ENCODE measurements at regions not wholly inside any gene's neighbourhood (a gene's known extent, or its start where the extent isn't known, plus 50 kb on each side); places are given as distances from the start of the nearest gene placed in this dataset.
"Not testable (repeated sequence)": the region's sequence is repeated elsewhere in the genome, so short reads cannot be mapped to it uniquely, and the experiment has no call there.

GRCh38 chr15:88994286-88994685 is 81.1 kb upstream of the MFGE8 start:
- FAIRE-seq (no peak), DNase-seq (ENCODE audit: low spot score) (no peak)

GRCh38 chr15:88995449-88995848 is 82.3 kb upstream of the MFGE8 start:
- DNase-seq (ENCODE audit: low spot score), result no peak
- no peak for FAIRE-seq

GRCh38 chr15:88997531-88997930 is 84.4 kb upstream of the MFGE8 start:
- FAIRE-seq (no peak), DNase-seq (ENCODE audit: low spot score) (no peak)

GRCh38 chr15:88998980-88999713 is 86.0 kb upstream of the MFGE8 start:
- no peak for DNase-seq (ENCODE audit: low spot score)
- no peak for FAIRE-seq

GRCh38 chr15:89001708-89002275 is 86.5 kb upstream of the ABHD2 start:
- FAIRE-seq; DNase-seq (ENCODE audit: low spot score): not testable (repeated sequence)

GRCh38 chr15:89002281-89002761 is 85.9 kb upstream of the ABHD2 start:
- DNase-seq (ENCODE audit: low spot score) (peak; percentile 60), FAIRE-seq (no peak)

- DNase-seq (ENCODE audit: low spot score) (no peak), FAIRE-seq (no peak)
These were observed 85.4 kb upstream of the ABHD2 start for GRCh38 chr15:89002830-89003229.

GRCh38 chr15:89003865-89004725 is 84.2 kb upstream of the ABHD2 start:
- FAIRE-seq (no peak), DNase-seq (ENCODE audit: low spot score) (no peak)

- FAIRE-seq (no peak), DNase-seq (ENCODE audit: low spot score) (no peak)
These were observed 83.6 kb upstream of the ABHD2 start for GRCh38 chr15:89004726-89005030.

GRCh38 chr15:89007527-89007926 is 80.7 kb upstream of the ABHD2 start:
- not testable (repeated sequence) for DNase-seq (ENCODE audit: low spot score); FAIRE-seq

GRCh38 chr15:89007989-89008388 is 80.3 kb upstream of the ABHD2 start:
- FAIRE-seq, result no peak
- no peak for DNase-seq (ENCODE audit: low spot score)

- DNase-seq (ENCODE audit: low spot score), result no peak
- FAIRE-seq, result no peak
These were observed 79.2 kb upstream of the ABHD2 start for GRCh38 chr15:89009080-89009479.

- DNase-seq (ENCODE audit: low spot score) (no peak), FAIRE-seq (no peak)
These were observed 72.7 kb upstream of the ABHD2 start for GRCh38 chr15:89015412-89016097.

GRCh38 chr15:89016549-89017041 is 71.7 kb upstream of the ABHD2 start:
- DNase-seq (ENCODE audit: low spot score), result peak; percentile 60

GRCh38 chr15:89017370-89018066 is 70.7 kb upstream of the ABHD2 start:
- DNase-seq (ENCODE audit: low spot score) (peak; percentile 81), FAIRE-seq (no peak)

More at GRCh38 chr15:89016549-89017041, 71.7 kb upstream of the ABHD2 start:
- FAIRE-seq, result no peak

- FAIRE-seq (no peak), DNase-seq (ENCODE audit: low spot score) (no peak)
These were observed 70.0 kb upstream of the ABHD2 start for GRCh38 chr15:89018207-89018606.

- FAIRE-seq (no peak), DNase-seq (ENCODE audit: low spot score) (no peak)
These were observed 68.8 kb upstream of the ABHD2 start for GRCh38 chr15:89019436-89019835.

GRCh38 chr15:89021224-89021623 is 67.0 kb upstream of the ABHD2 start:
- FAIRE-seq (no peak), DNase-seq (ENCODE audit: low spot score) (no peak)

GRCh38 chr15:89021886-89022285 is 66.4 kb upstream of the ABHD2 start:
- not testable (repeated sequence) for DNase-seq (ENCODE audit: low spot score); FAIRE-seq

- no peak for FAIRE-seq
- no peak for DNase-seq (ENCODE audit: low spot score)
These were observed 64.8 kb upstream of the ABHD2 start for GRCh38 chr15:89023311-89023961.
